ENCODE measurements at regions not wholly inside any gene's neighbourhood (a gene's known extent, or its start where the extent isn't known, plus 50 kb on each side); places are given as distances from the start of the nearest gene placed in this dataset.

GRCh38 chrX:137891431-137891830 is 325.5 kb downstream of the ZIC3 start (continued):
- TF ChIP-seq, protein P1, sequence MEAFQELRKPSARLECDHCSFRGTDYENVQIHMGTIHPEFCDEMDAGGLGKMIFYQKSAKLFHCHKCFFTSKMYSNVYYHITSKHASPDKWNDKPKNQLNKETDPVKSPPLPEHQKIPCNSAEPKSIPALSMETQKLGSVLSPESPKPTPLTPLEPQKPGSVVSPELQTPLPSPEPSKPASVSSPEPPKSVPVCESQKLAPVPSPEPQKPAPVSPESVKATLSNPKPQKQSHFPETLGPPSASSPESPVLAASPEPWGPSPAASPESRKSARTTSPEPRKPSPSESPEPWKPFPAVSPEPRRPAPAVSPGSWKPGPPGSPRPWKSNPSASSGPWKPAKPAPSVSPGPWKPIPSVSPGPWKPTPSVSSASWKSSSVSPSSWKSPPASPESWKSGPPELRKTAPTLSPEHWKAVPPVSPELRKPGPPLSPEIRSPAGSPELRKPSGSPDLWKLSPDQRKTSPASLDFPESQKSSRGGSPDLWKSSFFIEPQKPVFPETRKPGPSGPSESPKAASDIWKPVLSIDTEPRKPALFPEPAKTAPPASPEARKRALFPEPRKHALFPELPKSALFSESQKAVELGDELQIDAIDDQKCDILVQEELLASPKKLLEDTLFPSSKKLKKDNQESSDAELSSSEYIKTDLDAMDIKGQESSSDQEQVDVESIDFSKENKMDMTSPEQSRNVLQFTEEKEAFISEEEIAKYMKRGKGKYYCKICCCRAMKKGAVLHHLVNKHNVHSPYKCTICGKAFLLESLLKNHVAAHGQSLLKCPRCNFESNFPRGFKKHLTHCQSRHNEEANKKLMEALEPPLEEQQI (IDR thresholded peaks at IDR 0.05), result no peak

DNA sequence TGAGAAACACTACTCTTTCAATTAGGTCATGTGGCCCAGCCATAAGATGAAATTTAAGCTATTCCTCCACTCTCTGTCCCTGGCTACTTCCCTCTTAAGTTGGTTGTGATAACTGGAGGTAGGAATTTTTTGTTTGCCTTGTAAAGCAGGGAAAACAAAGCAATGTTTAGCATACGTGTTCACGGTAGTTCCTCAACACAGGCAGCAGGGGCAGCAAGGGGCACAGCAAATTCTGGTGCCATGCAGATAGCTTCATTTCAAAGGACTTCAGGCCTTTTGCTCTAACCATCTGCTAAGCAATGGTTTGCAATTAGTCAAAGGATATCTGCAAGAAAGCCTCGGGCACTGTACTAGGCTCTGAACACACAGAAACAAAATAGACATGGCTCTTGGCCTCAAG is 330.2 kb downstream of the ZIC3 start:
- no peak overlapping the region for H3K4me3 ChIP-seq
- H3K27ac ChIP-seq (ENCODE audit: extremely low read depth, low read depth, low read length), result no peak overlapping the region
- ChIA-PET CTCF (ENCODE audit: low intra/inter-chr PET ratio) (no interaction called here), POLR2A (no interaction called here)
- BruUV-seq (replicated peaks), result no TSS peak
- WGBS (ENCODE audit: insufficient coverage, low coverage, missing lambda C conversion rate), result 0% methylated on average over 2 of the region's 3 CpGs
- H3K4me1 ChIP-seq (replicated peaks in 1 of 2; ENCODE audit: control insufficient read depth in 2 of 2, insufficient read depth in 2 of 2, low read length in 2 of 2), result no peaks in the 10 kb centered on the region
- no peak overlapping the region for H3K4me2 ChIP-seq (ENCODE audit: insufficient read depth, low read length)
- no peak overlapping the region for H2AFZ ChIP-seq (ENCODE audit: low read depth, low read length)
- no peak for ATAC-seq
- H3K36me3 ChIP-seq (ENCODE audit: control insufficient read depth, insufficient read depth, low read length), result no peaks in the 10 kb centered on the region
- H3K9ac ChIP-seq (ENCODE audit: insufficient read depth in 1 of 2, low read depth in 2 of 2, low read length in 2 of 2), result no peak overlapping the region
- in situ Hi-C loops (cut with MboI) (no loop called here), intact Hi-C loops (cut with micrococcal nuclease) (no loop called here)
- no peaks in the 10 kb centered on the region for H3K9me3 ChIP-seq (replicated peaks; ENCODE audit: control insufficient read depth, insufficient read depth, low read depth, low read length)
- FAIRE-seq, result no peak
- H3K79me2 ChIP-seq (ENCODE audit: control insufficient read depth, insufficient read depth, low read length), result no peaks in the 10 kb centered on the region
- TF ChIP-seq EP400 (IDR thresholded peaks at IDR 0.05) (no peak), KDM1A (IDR thresholded peaks at IDR 0.05) (no peak), HDAC3 (IDR thresholded peaks at IDR 0.05; ENCODE audit: borderline replicate concordance, partially characterized antibody) (no peak)
- no peak for DNase-seq (ENCODE audit: extremely low read depth in 1 of 4, low spot score in 3 of 4)
- H3K9me1 ChIP-seq (ENCODE audit: control insufficient read depth, insufficient read depth, low read length), result no peaks in the 10 kb centered on the region
- no peaks in the 10 kb centered on the region for H4K20me1 ChIP-seq (replicated peaks; ENCODE audit: control insufficient read depth, insufficient read depth, low read length)
- H3K27me3 ChIP-seq (ENCODE audit: control insufficient read depth in 2 of 2, insufficient read depth in 2 of 2, low read length in 2 of 2), result no peaks in the 10 kb centered on the region

Data from K562 (cell line).